K562 (cell line): ENCODE measurements at regions not wholly inside any gene's neighbourhood (a gene's known extent, or its start where the extent isn't known, plus 50 kb on each side); places are given as distances from the start of the nearest gene placed in this dataset.

Source experiments
- ATAC-seq: fragments of 200-7000 bp; cut with Tn5 transposase; 3 replicates; pipeline ENCODE4 v1.9.1; 2020; ENCODE audit warnings: moderate library complexity
- BruUV-seq: library from RNA; stranded (reverse); fragments of 400-500 nt; replicated peaks from 2 replicates; lab custom pipeline; 2021; lab: Mats Ljungman, UMichigan
- CTCF ChIA-PET: fragments of 300-600 bp; formaldehyde crosslinking; extraction: SDS; loops from one replicate; lab custom pipeline; 2021; ENCODE audit warnings: low intra/inter-chr PET ratio; lab: Yijun Ruan, JAX
- POLR2A ChIA-PET: fragments of 300-600, 350-650 bp; sonication (Branson Sonifier 250); formaldehyde crosslinking; extraction: SDS; loops from one replicate; lab custom pipeline; 2021; ENCODE audit warnings: antibody characterized with exemption, inconsistent platforms; lab: Yijun Ruan, JAX
- DNase-seq, 4 experiments: peaks; one replicate each; pipeline versions ENCODE4 v3.0.0 to v3.0.0-alpha.2; 2011 to 2018; ENCODE audit warnings: low spot score in 3 of 4, mixed read lengths in 3 of 4; ENCODE audit errors: extremely low read depth in 1 of 4
- FAIRE-seq: peaks from 2 replicates; lab custom pipeline; 2011; peaks lifted over from hg19 to GRCh38; lab: Jason Lieb, UNC
- H2AFZ ChIP-seq: 2 replicates; pipeline ENCODE4 v1.6.0; 2011; ENCODE audit warnings: low read depth, low read length, control low read depth, inconsistent platforms
- H3K27ac ChIP-seq: fragments of 200-600 bp; 3 replicates; pipeline ENCODE4 v1.8.0; 2011; ENCODE audit warnings: low read depth, mild to moderate bottlenecking, control low read depth, inconsistent platforms, low read length, moderate library complexity, mixed read lengths; ENCODE audit errors: extremely low read depth
- H3K27me3 ChIP-seq, 2 experiments: fragments of 300-600 bp in 1 of 2; 2 replicates in 1 of 2; 3 replicates in 1 of 2; pipeline versions ENCODE4 v1.6.0 to v1.8.0; 2011; ENCODE audit warnings: inconsistent platforms in 2 of 2, low read length in 2 of 2, mild to moderate bottlenecking in 1 of 2, mixed read lengths in 1 of 2, moderate library complexity in 1 of 2; ENCODE audit not compliant: control insufficient read depth in 2 of 2, insufficient read depth in 2 of 2
- H3K36me3 ChIP-seq: fragments of 300-600 bp; 3 replicates; pipeline ENCODE4 v1.8.0; 2011; ENCODE audit warnings: mild to moderate bottlenecking, low read length, inconsistent platforms; ENCODE audit not compliant: control insufficient read depth, insufficient read depth
- H3K4me1 ChIP-seq, 2 experiments: fragments of 200-600 bp in 1 of 2; replicated peaks in 1 of 2; 2 replicates in 1 of 2; 3 replicates in 1 of 2; pipeline versions ENCODE4 v1.5.1 to v1.8.0; 2011; ENCODE audit warnings: inconsistent platforms in 2 of 2, low read length in 2 of 2, mild to moderate bottlenecking in 1 of 2, mixed read lengths in 1 of 2, moderate library complexity in 1 of 2; ENCODE audit not compliant: control insufficient read depth in 2 of 2, insufficient read depth in 2 of 2
- H3K4me2 ChIP-seq: 2 replicates; pipeline ENCODE4 v1.6.1; 2011; ENCODE audit warnings: low read length, control low read depth, inconsistent platforms, mixed read lengths; ENCODE audit not compliant: insufficient read depth
- H3K4me3 ChIP-seq: fragments of 200-600 bp; sonication (generic), shearing (Covaris generic); 2 replicates; pipeline ENCODE4 v1.5.1; 2016; ENCODE audit warnings: control low read depth, inconsistent platforms
- H3K79me2 ChIP-seq: fragments of 200-600 bp; 3 replicates; pipeline ENCODE4 v1.8.0; 2011; ENCODE audit warnings: low read length, inconsistent platforms; ENCODE audit not compliant: control insufficient read depth, insufficient read depth
- H3K9ac ChIP-seq, 2 experiments: 2 replicates each; pipeline versions ENCODE4 v1.6.0 to v1.6.1; 2011; ENCODE audit warnings: low read depth in 2 of 2, low read length in 2 of 2, control low read depth in 1 of 2, inconsistent platforms in 1 of 2, mild to moderate bottlenecking in 1 of 2, mixed read lengths in 1 of 2; ENCODE audit not compliant: insufficient read depth in 1 of 2
- H3K9me1 ChIP-seq: one replicate; pipeline ENCODE4 v1.6.0; 2011; ENCODE audit warnings: inconsistent platforms, mild to moderate bottlenecking, low read length, moderate library complexity; ENCODE audit not compliant: control insufficient read depth, insufficient read depth
- H3K9me3 ChIP-seq: replicated peaks from 2 replicates; pipeline ENCODE4 v1.5.1; 2011; ENCODE audit warnings: low read depth, low read length, inconsistent platforms; ENCODE audit not compliant: control insufficient read depth, insufficient read depth
- H4K20me1 ChIP-seq: replicated peaks from 2 replicates; pipeline ENCODE4 v1.6.1; 2011; ENCODE audit warnings: low read length, inconsistent platforms, mixed read lengths; ENCODE audit not compliant: control insufficient read depth, insufficient read depth
- CREBBP ChIP-seq: IDR thresholded peaks from one replicate; pipeline ENCODE4 v1.6.1; 2012; ENCODE audit warnings: low read depth, mild to moderate bottlenecking, control low read depth, inconsistent platforms, low read length
- ELF4 ChIP-seq: fragments of 450-650 bp; formaldehyde crosslinking; IDR thresholded peaks from 2 replicates; pipeline ENCODE4 v1.4.0; 2022; ENCODE audit warnings: missing genetic modification characterization
- FOSL1 ChIP-seq: fragments of 200-800 bp; sonication (Bioruptor generic); conservative IDR thresholded peaks from 2 replicates; pipeline ENCODE4 v1.6.1; 2016; ENCODE audit warnings: missing genetic modification characterization, missing compliant biosample characterization
- GABPA ChIP-seq: fragments of 200-800 bp; sonication (Bioruptor generic); conservative IDR thresholded peaks from 2 replicates; pipeline ENCODE4 v1.6.1; 2016; ENCODE audit warnings: low read depth, missing genetic modification characterization, missing compliant biosample characterization
- HMGN3 ChIP-seq: IDR thresholded peaks from 2 replicates; pipeline ENCODE4 v1.6.1; 2011; ENCODE audit warnings: borderline replicate concordance, low read depth, mild to moderate bottlenecking, mixed read lengths, low read length; ENCODE audit not compliant: insufficient read length; ENCODE audit errors: extremely low read depth
- NFE2 ChIP-seq: IDR thresholded peaks from 2 replicates; pipeline ENCODE4 v1.6.1; 2014; ENCODE audit warnings: antibody characterized with exemption, low read depth
- NFXL1 ChIP-seq: fragments of 450-650 bp; formaldehyde crosslinking; IDR thresholded peaks from 2 replicates; pipeline ENCODE4 v1.4.0; 2021; ENCODE audit warnings: mild to moderate bottlenecking
- NR2C1 ChIP-seq, 2 experiments: fragments of 450-650 bp; IDR thresholded peaks; 2 replicates each; pipeline ENCODE4 v1.6.1; 2017; ENCODE audit warnings: mild to moderate bottlenecking in 2 of 2, antibody characterized with exemption in 1 of 2, inconsistent platforms in 1 of 2, missing compliant biosample characterization in 1 of 2, missing genetic modification characterization in 1 of 2
- ZNF165 ChIP-seq: fragments of 250-450 bp; sonication (Bioruptor Pico); IDR thresholded peaks from 2 replicates; pipeline ENCODE4 v1.4.0; 2020; ENCODE audit warnings: borderline replicate concordance
- ZNF561 ChIP-seq: fragments of 450-650 bp; formaldehyde crosslinking; conservative IDR thresholded peaks from 2 replicates; pipeline ENCODE4 v1.4.0; 2020; ENCODE audit warnings: mild to moderate bottlenecking, moderate library complexity
- ZNF586 ChIP-seq: fragments of 450-650 bp; formaldehyde crosslinking; conservative IDR thresholded peaks from 2 replicates; pipeline ENCODE4 v1.4.0; 2020; ENCODE audit warnings: mild to moderate bottlenecking, moderate library complexity
- ZNF695 ChIP-seq: fragments of 450-650 bp; formaldehyde crosslinking; IDR thresholded peaks from 2 replicates; pipeline ENCODE4 v1.4.0; 2020; ENCODE audit warnings: mild to moderate bottlenecking, moderate library complexity
- ZNF696 ChIP-seq: fragments of 250-450 bp; sonication (Bioruptor Pico); conservative IDR thresholded peaks from 2 replicates; pipeline ENCODE4 v1.4.0; 2020; ENCODE audit warnings: mild to moderate bottlenecking, moderate library complexity
- WGBS: fragments of 100-300 bp; shearing (Covaris generic); methylation state at CpG from one replicate; pipeline ENCODE4 v1.1.6; 2016; ENCODE audit warnings: low coverage, mixed read lengths; ENCODE audit not compliant: insufficient coverage; ENCODE audit errors: missing lambda C conversion rate; 5-methylcytosine and 5-hydroxymethylcytosine counted together
- in situ Hi-C: fragments of 300-500 bp; cut with MboI; formaldehyde crosslinking; loops from 4 replicates; pipeline ENCODE4 v1.15.0; 2018; ENCODE audit warnings: inconsistent platforms, mixed read lengths
- intact Hi-C: fragments of 100-400 bp; cut with micrococcal nuclease; formaldehyde crosslinking; loops from 2 replicates; pipeline ENCODE4 v1.14.2; 2022
- TF ChIP-seq, protein P1 (sequence below): fragments of 150-350 bp; IDR thresholded peaks from 2 replicates; pipeline ENCODE4 v1.6.1; 2014; ENCODE audit warnings: low read depth, mild to moderate bottlenecking, low read length, borderline replicate concordance
- TF ChIP-seq, protein P2 (sequence below): fragments of 450-650 bp; formaldehyde crosslinking; IDR thresholded peaks from 2 replicates; pipeline ENCODE4 v1.4.0; 2022; ENCODE audit warnings: mild to moderate bottlenecking, moderate library complexity
- TF ChIP-seq, protein P3 (sequence below): fragments of 250-450 bp; sonication (Bioruptor Pico); IDR thresholded peaks from 2 replicates; pipeline ENCODE4 v1.8.0; 2021; ENCODE audit warnings: mild to moderate bottlenecking, moderate library complexity
- TF ChIP-seq, protein P4 (sequence below): sonication (generic); formaldehyde crosslinking; IDR thresholded peaks from 2 replicates; pipeline ENCODE4 v1.8.1; 2023; ENCODE audit warnings: mild to moderate bottlenecking, missing genetic modification reagents, moderate library complexity

DNA sequence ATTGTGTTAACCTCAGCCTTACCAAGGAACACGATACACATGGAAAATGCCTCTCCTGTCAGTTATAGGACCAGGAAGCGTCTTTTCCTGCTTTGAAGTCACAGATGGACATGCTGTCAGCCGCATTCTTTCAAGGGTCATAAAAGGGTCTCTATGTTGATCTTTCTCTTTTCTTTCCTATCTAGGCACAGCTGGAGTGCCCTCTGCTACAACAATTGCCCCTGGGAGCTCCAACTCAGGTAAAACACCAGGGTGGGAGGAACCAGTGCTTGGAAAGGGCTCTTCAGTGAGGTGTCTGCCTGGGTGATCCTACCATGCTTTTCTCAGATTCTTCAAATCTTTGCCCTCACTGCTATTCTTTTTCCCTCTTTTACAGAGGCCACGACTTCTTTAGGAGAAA lies 157.4 kb upstream of the CNTN1 start:
- H3K9ac ChIP-seq = no peak overlapping the region
- no peaks in the 10 kb centered on the region for H3K9me1 ChIP-seq
- no peak overlapping the region for H3K4me2 ChIP-seq
- POLR2A ChIA-PET = interaction anchor here (0.8 kb wide), 1 partner anchor 12 kb away, joined by 3 read pairs; no protein-coding TSS in a partner anchor
- no peaks in the 10 kb centered on the region for H3K4me1 ChIP-seq
- no peaks in the 10 kb centered on the region for H3K27me3 ChIP-seq
- H3K79me2 ChIP-seq = no peaks in the 10 kb centered on the region
- no peak for DNase-seq
- ATAC-seq = no peak
- H3K9me3 ChIP-seq = no peaks in the 10 kb centered on the region
- CTCF ChIA-PET = no interaction called here
- no TSS peak for BruUV-seq
- 14% methylated on average over 4 of the region's 4 CpGs for WGBS
- no peak overlapping the region for H3K27ac ChIP-seq
- intact Hi-C loops = no loop called here
- H4K20me1 ChIP-seq = no peaks in the 10 kb centered on the region
- FAIRE-seq = no peak
- H2AFZ ChIP-seq = no peak overlapping the region
- H3K36me3 ChIP-seq = no peaks in the 10 kb centered on the region
- in situ Hi-C loops = no loop called here
- no peak overlapping the region for H3K4me3 ChIP-seq
- TF ChIP-seq NR2C1 (IDR thresholded peaks at IDR 0.05) = no peak
- no peak for TF ChIP-seq NR2C1 (tag; IDR thresholded peaks at IDR 0.05)
- TF ChIP-seq ZNF561 (CRISPR knock-in tag) = no peak
- TF ChIP-seq, protein P1, sequence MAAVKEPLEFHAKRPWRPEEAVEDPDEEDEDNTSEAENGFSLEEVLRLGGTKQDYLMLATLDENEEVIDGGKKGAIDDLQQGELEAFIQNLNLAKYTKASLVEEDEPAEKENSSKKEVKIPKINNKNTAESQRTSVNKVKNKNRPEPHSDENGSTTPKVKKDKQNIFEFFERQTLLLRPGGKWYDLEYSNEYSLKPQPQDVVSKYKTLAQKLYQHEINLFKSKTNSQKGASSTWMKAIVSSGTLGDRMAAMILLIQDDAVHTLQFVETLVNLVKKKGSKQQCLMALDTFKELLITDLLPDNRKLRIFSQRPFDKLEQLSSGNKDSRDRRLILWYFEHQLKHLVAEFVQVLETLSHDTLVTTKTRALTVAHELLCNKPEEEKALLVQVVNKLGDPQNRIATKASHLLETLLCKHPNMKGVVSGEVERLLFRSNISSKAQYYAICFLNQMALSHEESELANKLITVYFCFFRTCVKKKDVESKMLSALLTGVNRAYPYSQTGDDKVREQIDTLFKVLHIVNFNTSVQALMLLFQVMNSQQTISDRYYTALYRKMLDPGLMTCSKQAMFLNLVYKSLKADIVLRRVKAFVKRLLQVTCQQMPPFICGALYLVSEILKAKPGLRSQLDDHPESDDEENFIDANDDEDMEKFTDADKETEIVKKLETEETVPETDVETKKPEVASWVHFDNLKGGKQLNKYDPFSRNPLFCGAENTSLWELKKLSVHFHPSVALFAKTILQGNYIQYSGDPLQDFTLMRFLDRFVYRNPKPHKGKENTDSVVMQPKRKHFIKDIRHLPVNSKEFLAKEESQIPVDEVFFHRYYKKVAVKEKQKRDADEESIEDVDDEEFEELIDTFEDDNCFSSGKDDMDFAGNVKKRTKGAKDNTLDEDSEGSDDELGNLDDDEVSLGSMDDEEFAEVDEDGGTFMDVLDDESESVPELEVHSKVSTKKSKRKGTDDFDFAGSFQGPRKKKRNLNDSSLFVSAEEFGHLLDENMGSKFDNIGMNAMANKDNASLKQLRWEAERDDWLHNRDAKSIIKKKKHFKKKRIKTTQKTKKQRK = no peak
- TF ChIP-seq ELF4 (CRISPR knock-in tag) = no peak
- TF ChIP-seq, protein P2, sequence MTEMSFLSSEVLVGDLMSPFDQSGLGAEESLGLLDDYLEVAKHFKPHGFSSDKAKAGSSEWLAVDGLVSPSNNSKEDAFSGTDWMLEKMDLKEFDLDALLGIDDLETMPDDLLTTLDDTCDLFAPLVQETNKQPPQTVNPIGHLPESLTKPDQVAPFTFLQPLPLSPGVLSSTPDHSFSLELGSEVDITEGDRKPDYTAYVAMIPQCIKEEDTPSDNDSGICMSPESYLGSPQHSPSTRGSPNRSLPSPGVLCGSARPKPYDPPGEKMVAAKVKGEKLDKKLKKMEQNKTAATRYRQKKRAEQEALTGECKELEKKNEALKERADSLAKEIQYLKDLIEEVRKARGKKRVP (CRISPR knock-in tag) = no peak
- TF ChIP-seq FOSL1 (tag) = no peak
- TF ChIP-seq HMGN3 = no peak
- TF ChIP-seq ZNF696 (CRISPR knock-in tag) = no peak
- TF ChIP-seq, protein P3, sequence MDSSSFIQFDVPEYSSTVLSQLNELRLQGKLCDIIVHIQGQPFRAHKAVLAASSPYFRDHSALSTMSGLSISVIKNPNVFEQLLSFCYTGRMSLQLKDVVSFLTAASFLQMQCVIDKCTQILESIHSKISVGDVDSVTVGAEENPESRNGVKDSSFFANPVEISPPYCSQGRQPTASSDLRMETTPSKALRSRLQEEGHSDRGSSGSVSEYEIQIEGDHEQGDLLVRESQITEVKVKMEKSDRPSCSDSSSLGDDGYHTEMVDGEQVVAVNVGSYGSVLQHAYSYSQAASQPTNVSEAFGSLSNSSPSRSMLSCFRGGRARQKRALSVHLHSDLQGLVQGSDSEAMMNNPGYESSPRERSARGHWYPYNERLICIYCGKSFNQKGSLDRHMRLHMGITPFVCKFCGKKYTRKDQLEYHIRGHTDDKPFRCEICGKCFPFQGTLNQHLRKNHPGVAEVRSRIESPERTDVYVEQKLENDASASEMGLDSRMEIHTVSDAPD (CRISPR knock-in tag) = no peak
- no peak for TF ChIP-seq ZNF695 (CRISPR knock-in tag)
- no peak for TF ChIP-seq NFE2
- no peak for TF ChIP-seq ZNF165
- no peak for TF ChIP-seq ZNF586 (CRISPR knock-in tag)
- no peak for TF ChIP-seq NFXL1 (CRISPR knock-in tag)
- no peak for TF ChIP-seq GABPA
- TF ChIP-seq, protein P4, sequence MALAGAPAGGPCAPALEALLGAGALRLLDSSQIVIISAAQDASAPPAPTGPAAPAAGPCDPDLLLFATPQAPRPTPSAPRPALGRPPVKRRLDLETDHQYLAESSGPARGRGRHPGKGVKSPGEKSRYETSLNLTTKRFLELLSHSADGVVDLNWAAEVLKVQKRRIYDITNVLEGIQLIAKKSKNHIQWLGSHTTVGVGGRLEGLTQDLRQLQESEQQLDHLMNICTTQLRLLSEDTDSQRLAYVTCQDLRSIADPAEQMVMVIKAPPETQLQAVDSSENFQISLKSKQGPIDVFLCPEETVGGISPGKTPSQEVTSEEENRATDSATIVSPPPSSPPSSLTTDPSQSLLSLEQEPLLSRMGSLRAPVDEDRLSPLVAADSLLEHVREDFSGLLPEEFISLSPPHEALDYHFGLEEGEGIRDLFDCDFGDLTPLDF (CRISPR knock-in tag) = no peak
- TF ChIP-seq CREBBP = no peak
